GM12878 (cell line): ENCODE measurements at regions not wholly inside any gene's neighbourhood (a gene's known extent, or its start where the extent isn't known, plus 50 kb on each side); places are given as distances from the start of the nearest gene placed in this dataset.

Experiments used
- ATAC-seq: fragments of 200-7000 bp; cut with Tn5 transposase; 3 replicates; pipeline ENCODE4 v1.9.1; 2020; ENCODE audit warnings: mild to moderate bottlenecking, moderate library complexity
- BruUV-seq: library from RNA; stranded (reverse); fragments of 400-500 nt; replicated peaks from 2 replicates; lab custom pipeline; 2021; lab: Mats Ljungman, UMichigan
- CTCF ChIA-PET: fragments of 300-600 bp; sonication (Branson Sonifier 250); formaldehyde crosslinking; extraction: SDS; loops from one replicate; lab custom pipeline; 2021; ENCODE audit warnings: inconsistent platforms; lab: Yijun Ruan, JAX
- POLR2A ChIA-PET: fragments of 350-600 bp; formaldehyde crosslinking; extraction: SDS; loops from one replicate; lab custom pipeline; 2021; ENCODE audit warnings: inconsistent platforms; lab: Charles Lee
- RAD21 ChIA-PET: fragments of 300-600 bp; sonication (Branson Sonifier 250); formaldehyde crosslinking; loops from one replicate; lab custom pipeline; 2023; ENCODE audit warnings: antibody characterized with exemption; ENCODE audit not compliant: unreplicated experiment; lab: Charles Lee
- SMC1A ChIA-PET: fragments of 300-600 bp; sonication (Branson Sonifier 250); formaldehyde crosslinking; loops from one replicate; lab custom pipeline; 2023; ENCODE audit not compliant: unreplicated experiment, uncharacterized antibody; lab: Charles Lee
- DNase-seq: peaks from one replicate; pipeline ENCODE4 v3.0.0-alpha.2; 2011; ENCODE audit warnings: low read depth, low spot score
- FAIRE-seq: peaks from 3 replicates; lab custom pipeline; 2011; peaks lifted over from hg19 to GRCh38; lab: Jason Lieb, UNC
- H2AFZ ChIP-seq: 2 replicates; pipeline ENCODE4 v1.6.0; 2011; ENCODE audit warnings: low read depth, low read length, control low read depth; ENCODE audit not compliant: control insufficient read depth
- H3K27ac ChIP-seq: 2 replicates; pipeline ENCODE4 v1.5.1; 2011; ENCODE audit warnings: control low read depth; ENCODE audit not compliant: control insufficient read depth, insufficient read depth
- H3K27me3 ChIP-seq, 2 experiments: replicated peaks in 1 of 2; 2 replicates each; pipeline versions ENCODE4 v1.6.0 to v1.6.1; 2011; ENCODE audit warnings: low read length in 1 of 2; ENCODE audit not compliant: control insufficient read depth in 2 of 2, insufficient read depth in 2 of 2
- H3K36me3 ChIP-seq, 2 experiments: 2 replicates each; pipeline ENCODE4 v1.5.1; 2011; ENCODE audit warnings: low read length in 1 of 2; ENCODE audit not compliant: control insufficient read depth in 2 of 2, insufficient read depth in 2 of 2
- H3K4me1 ChIP-seq: 2 replicates; pipeline ENCODE4 v1.6.1; 2011; ENCODE audit warnings: mild to moderate bottlenecking, low read length, moderate library complexity, mixed read lengths; ENCODE audit not compliant: control insufficient read depth, insufficient read depth
- H3K4me2 ChIP-seq: 2 replicates; pipeline ENCODE4 v1.6.0; 2011; ENCODE audit warnings: control low read depth; ENCODE audit not compliant: control insufficient read depth, insufficient read depth
- H3K4me3 ChIP-seq: fragments of 200-600 bp; sonication (generic); 2 replicates; pipeline ENCODE4 v1.5.1; 2016
- H3K79me2 ChIP-seq: 2 replicates; pipeline ENCODE4 v1.6.0; 2011; ENCODE audit warnings: low read length; ENCODE audit not compliant: control insufficient read depth, insufficient read depth
- H3K9ac ChIP-seq: 2 replicates; pipeline ENCODE4 v1.8.0; 2011; ENCODE audit warnings: low read length, control low read depth, mixed read lengths; ENCODE audit not compliant: control insufficient read depth, insufficient read depth
- H3K9me3 ChIP-seq: replicated peaks from 3 replicates; pipeline ENCODE4 v1.5.1; 2011; ENCODE audit warnings: mild to moderate bottlenecking, low read length; ENCODE audit not compliant: control insufficient read depth, insufficient read depth
- H4K20me1 ChIP-seq: 2 replicates; pipeline ENCODE4 v1.6.0; 2011; ENCODE audit not compliant: control insufficient read depth, insufficient read depth
- BACH1 ChIP-seq: fragments of 450-650 bp; IDR thresholded peaks from 2 replicates; pipeline ENCODE4 v1.6.1; 2017; ENCODE audit warnings: mild to moderate bottlenecking, borderline replicate concordance
- BCL3 ChIP-seq: IDR thresholded peaks from 2 replicates; pipeline ENCODE4 v1.6.1; 2011; ENCODE audit warnings: borderline replicate concordance, low read depth, mild to moderate bottlenecking, moderate library complexity, low read length; ENCODE audit not compliant: insufficient read depth, poor library complexity, severe bottlenecking
- CBFB ChIP-seq: IDR thresholded peaks from 2 replicates; pipeline ENCODE4 v1.6.1; 2016; ENCODE audit warnings: antibody characterized with exemption, low read depth
- EED ChIP-seq: sonication (generic); IDR thresholded peaks from 2 replicates; pipeline ENCODE4 v1.6.1; 2016; ENCODE audit warnings: antibody characterized with exemption, low read depth
- EP300 ChIP-seq, 2 experiments: fragments of 150-350 bp in 1 of 2; IDR thresholded peaks; 2 replicates each; pipeline ENCODE4 v1.6.1; 2011 to 2012; ENCODE audit warnings: low read depth in 2 of 2, low read length in 2 of 2, borderline replicate concordance in 1 of 2, improper control_type of control experiment in 1 of 2, inconsistent platforms in 1 of 2; ENCODE audit not compliant: control insufficient read depth in 1 of 2
- HDGF ChIP-seq: fragments of 450-650 bp; IDR thresholded peaks from 2 replicates; pipeline ENCODE4 v1.6.1; 2016; ENCODE audit warnings: antibody characterized with exemption
- IKZF2 ChIP-seq, 2 experiments: fragments of 450-650 bp; IDR thresholded peaks; 2 replicates each; pipeline ENCODE4 v1.6.1; 2017; ENCODE audit warnings: mild to moderate bottlenecking in 2 of 2, moderate library complexity in 2 of 2
- LARP7 ChIP-seq: fragments of 450-650 bp; IDR thresholded peaks from 2 replicates; pipeline ENCODE4 v1.6.1; 2017; ENCODE audit warnings: mild to moderate bottlenecking
- MTA2 ChIP-seq: fragments of 450-650 bp; IDR thresholded peaks from 2 replicates; pipeline ENCODE4 v1.6.1; 2016; ENCODE audit warnings: low read depth, mild to moderate bottlenecking, moderate library complexity
- RELB ChIP-seq: fragments of 450-650 bp; IDR thresholded peaks from 2 replicates; pipeline ENCODE4 v1.6.1; 2017; ENCODE audit warnings: low read depth, mild to moderate bottlenecking, moderate library complexity
- SIN3A ChIP-seq: IDR thresholded peaks from 2 replicates; pipeline ENCODE4 v1.6.1; 2012; ENCODE audit warnings: low read depth, low read length, improper control_type of control experiment
- SRF ChIP-seq, 2 experiments: IDR thresholded peaks; 2 replicates each; pipeline ENCODE4 v1.6.1; 2011; ENCODE audit warnings: low read depth in 2 of 2, low read length in 2 of 2, mild to moderate bottlenecking in 1 of 2, moderate library complexity in 1 of 2
- SUZ12 ChIP-seq: fragments of 200-600 bp; sonication (generic); IDR thresholded peaks from one replicate; pipeline ENCODE4 v1.6.1; 2018; ENCODE audit warnings: antibody characterized with exemption, mild to moderate bottlenecking; ENCODE audit not compliant: unreplicated experiment
- TCF12 ChIP-seq: IDR thresholded peaks from 2 replicates; pipeline ENCODE4 v1.6.1; 2011; ENCODE audit warnings: low read depth, mild to moderate bottlenecking, low read length
- ZNF274 ChIP-seq: IDR thresholded peaks from one replicate; pipeline ENCODE4 v1.8.0; 2011; ENCODE audit not compliant: insufficient read length, insufficient read depth
- ZNF384 ChIP-seq: IDR thresholded peaks from 2 replicates; pipeline ENCODE4 v1.6.1; 2012; ENCODE audit warnings: low read depth, mild to moderate bottlenecking, low read length, improper control_type of control experiment, borderline replicate concordance
- WGBS: methylation state at CpG from one replicate; pipeline ENCODE4 v1.1.6; 2016; ENCODE audit warnings: low lambda C conversion rate; ENCODE audit not compliant: insufficient replicate concordance, insufficient coverage; ENCODE audit errors: missing lambda C conversion rate; 5-methylcytosine and 5-hydroxymethylcytosine counted together
- in situ Hi-C: fragments of 300-500 bp; cut with MboI; formaldehyde crosslinking; loops from 9 replicates; pipeline ENCODE4 v1.14.3; 2018; ENCODE audit warnings: mixed read lengths
- intact Hi-C: fragments of 100-400 bp; cut with micrococcal nuclease; formaldehyde crosslinking; loops from one replicate; pipeline ENCODE4 v1.14.2; 2022; ENCODE audit not compliant: unreplicated experiment

- POLR2A ChIA-PET, result no interaction called here
- in situ Hi-C loops, result no loop called here
- H3K27ac ChIP-seq, result no peak overlapping the region
- FAIRE-seq (no peak), ATAC-seq (no peak), DNase-seq (no peak)
- WGBS, result 44% methylated on average over 2 of the region's 2 CpGs
- no peaks in the 10 kb centered on the region for H3K4me1 ChIP-seq
- no peak overlapping the region for H3K9ac ChIP-seq
- no peaks in the 10 kb centered on the region for H3K9me3 ChIP-seq
- H4K20me1 ChIP-seq, result no peaks in the 10 kb centered on the region
- RAD21 ChIA-PET, result no interaction called here
- no peaks in the 10 kb centered on the region for H3K79me2 ChIP-seq
- BruUV-seq, result no TSS peak
- H3K36me3 ChIP-seq, result no peaks in the 10 kb centered on the region
- H3K4me2 ChIP-seq, result no peak overlapping the region
- H3K27me3 ChIP-seq, result no peaks in the 10 kb centered on the region
- no peak for TF ChIP-seq CBFB
- TF ChIP-seq SRF (IDR thresholded peaks at IDR 0.05; ENCODE audit: low read depth in 2 of 2, low read length in 2 of 2), result no peak
- TF ChIP-seq ZNF384, result no peak
- no peak for TF ChIP-seq LARP7
- TF ChIP-seq BCL3, result no peak
- TF ChIP-seq MTA2, result no peak
- TF ChIP-seq IKZF2 (IDR thresholded peaks at IDR 0.05), result no peak
- no peak for TF ChIP-seq ZNF274
- TF ChIP-seq BACH1, result no peak
- no peak for TF ChIP-seq RELB
- TF ChIP-seq SUZ12, result no peak
- TF ChIP-seq HDGF, result no peak
- no peak for TF ChIP-seq SIN3A
- no peak for TF ChIP-seq EP300 (IDR thresholded peaks at IDR 0.05; ENCODE audit: borderline replicate concordance in 1 of 2, control insufficient read depth in 1 of 2, low read depth in 2 of 2, low read length in 2 of 2)
- no peak for TF ChIP-seq TCF12
- no peak for TF ChIP-seq EED
- H3K4me3 ChIP-seq, result no peak overlapping the region
- SMC1A ChIA-PET, result no interaction called here
- CTCF ChIA-PET, result no interaction called here
- no peak overlapping the region for H2AFZ ChIP-seq
- intact Hi-C loops, result no loop called here
These were observed 147.7 kb upstream of the TRPC4 start for GRCh38 chr13:38017320-38017719.
